MG63 (cell line): ENCODE measurements at regions not wholly inside any gene's neighbourhood (a gene's known extent, or its start where the extent isn't known, plus 50 kb on each side); places are given as distances from the start of the nearest gene placed in this dataset.

Experiments used
- DNase-seq: peaks from one replicate; pipeline ENCODE4 v3.0.0-alpha.2; 2020
- H3K27me3 ChIP-seq: fragments of 250-450 bp; sonication (Bioruptor Pico); 2 replicates; pipeline ENCODE4 v1.5.1; 2020; ENCODE audit warnings: mild to moderate bottlenecking, moderate library complexity
- H3K36me3 ChIP-seq: fragments of 250-450 bp; sonication (Bioruptor Pico); 2 replicates; pipeline ENCODE4 v1.5.1; 2020; ENCODE audit warnings: mild to moderate bottlenecking, moderate library complexity
- H3K4me3 ChIP-seq: fragments of 250-450 bp; sonication (Bioruptor Pico); 2 replicates; pipeline ENCODE4 v1.5.1; 2020; ENCODE audit warnings: mild to moderate bottlenecking, moderate library complexity
- H3K9me3 ChIP-seq: fragments of 250-450 bp; sonication (Bioruptor Pico); 2 replicates; pipeline ENCODE4 v1.5.1; 2020; ENCODE audit warnings: mild to moderate bottlenecking, moderate library complexity

- Histone ChIP-seq H3K27me3 (no peaks in the 10 kb centered on the region), H3K4me3 (no peak overlapping the region), H3K9me3 (no peaks in the 10 kb centered on the region), H3K36me3 (no peaks in the 10 kb centered on the region)
- DNase-seq, result no peak
Observed at GRCh38 chr10:28058746-28059145, 59.9 kb upstream of the ODAD2 start.

DNA sequence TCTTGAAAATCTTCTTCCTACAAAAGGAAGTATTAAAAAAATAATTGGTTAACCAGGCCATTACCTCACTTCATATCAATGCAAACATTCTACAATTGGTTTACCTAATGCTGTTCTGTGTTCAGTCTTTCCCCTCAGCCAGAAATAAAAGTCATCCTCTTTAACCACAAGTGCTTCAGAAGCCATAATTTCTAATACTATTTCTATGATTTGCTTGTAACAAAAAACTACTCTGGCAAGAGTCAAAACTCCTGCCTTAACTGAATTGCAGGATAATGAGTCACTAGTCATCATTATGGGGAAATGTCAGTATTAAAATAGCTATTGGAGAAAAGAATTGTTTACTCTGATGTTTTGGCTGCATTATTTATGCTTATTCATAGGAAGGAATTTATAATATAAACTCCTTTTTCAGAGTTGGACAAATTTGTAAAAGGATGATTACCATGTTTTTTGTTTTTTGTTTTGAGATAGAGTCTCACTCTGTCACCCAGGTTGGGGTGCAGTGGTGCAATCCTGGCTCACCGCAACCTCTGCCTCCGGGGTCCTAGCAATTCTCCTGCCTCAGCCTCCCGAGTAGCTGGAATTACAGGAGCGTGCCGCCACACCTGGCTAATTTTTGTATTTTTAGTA lies 55.5 kb upstream of the ODAD2 start:
- no peak for DNase-seq
- Histone ChIP-seq H3K4me3 (no peak overlapping the region), H3K36me3 (no peaks in the 10 kb centered on the region)

DNA sequence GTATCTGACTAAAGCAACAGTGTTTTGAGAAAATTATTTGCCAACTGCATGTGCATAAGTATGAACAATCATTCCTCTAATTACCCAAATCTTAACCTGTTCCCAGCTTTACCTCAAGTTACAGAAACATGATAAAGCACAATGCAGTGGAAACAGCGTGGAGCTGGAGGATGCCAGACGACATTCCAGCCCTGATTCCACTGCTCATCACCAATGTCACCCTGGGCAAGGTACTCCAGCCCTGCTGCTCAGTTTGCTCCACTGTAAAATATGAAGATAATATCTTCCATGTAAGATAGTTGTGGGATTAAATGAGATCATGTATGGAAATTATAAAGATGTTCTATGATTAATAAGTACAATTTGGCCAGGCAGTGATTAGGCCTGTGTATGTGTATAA lies 50.4 kb upstream of the ODAD2 start:
- Histone ChIP-seq H3K9me3 (no peaks in the 10 kb centered on the region), H3K4me3 (no peak overlapping the region), H3K27me3 (no peaks in the 10 kb centered on the region), H3K36me3 (no peaks in the 10 kb centered on the region)
- no peak for DNase-seq

More for the DNA sequence above, 55.5 kb upstream of the ODAD2 start:
- Histone ChIP-seq H3K27me3 (no peaks in the 10 kb centered on the region), H3K9me3 (no peaks in the 10 kb centered on the region)
